GM12872 (cell line): ENCODE measurements at regions not wholly inside any gene's neighbourhood (a gene's known extent, or its start where the extent isn't known, plus 50 kb on each side); places are given as distances from the start of the nearest gene placed in this dataset.

ENCODE experiments used
- CTCF ChIP-seq: IDR thresholded peaks from 3 replicates; pipeline ENCODE4 v1.5.1; 2011; ENCODE audit warnings: low read depth, mild to moderate bottlenecking, low read length, moderate library complexity; ENCODE audit not compliant: insufficient read depth

GRCh38 chr2:38470115-38470514 is 93.0 kb upstream of the ATL2 start:
- no peak for TF ChIP-seq CTCF

GRCh38 chr2:38467768-38468455 is 90.8 kb upstream of the ATL2 start:
- no peak for TF ChIP-seq CTCF

GRCh38 chr2:38466876-38467767 is 90.0 kb upstream of the ATL2 start:
- no peak for TF ChIP-seq CTCF

- TF ChIP-seq CTCF: no peak
Observed at GRCh38 chr2:38466409-38466808, 89.3 kb upstream of the ATL2 start.

GRCh38 chr2:38465789-38466127 is 88.7 kb upstream of the ATL2 start:
- TF ChIP-seq CTCF: peak; percentile 68

- TF ChIP-seq CTCF: no peak
Observed at GRCh38 chr2:38464971-38465788, 88.1 kb upstream of the ATL2 start.

- no peak for TF ChIP-seq CTCF
Observed at GRCh38 chr2:38463752-38464151, 86.7 kb upstream of the ATL2 start.
